H9 (cell line): ENCODE measurements at regions not wholly inside any gene's neighbourhood (a gene's known extent, or its start where the extent isn't known, plus 50 kb on each side); places are given as distances from the start of the nearest gene placed in this dataset.

Experiments used
- DNase-seq: peaks from one replicate; pipeline ENCODE4 v3.0.0-alpha.2; 2017
- H2AFZ ChIP-seq: one replicate; pipeline ENCODE4 v1.6.1; 2013; ENCODE audit warnings: mild to moderate bottlenecking, low read length, control low read depth, moderate library complexity
- H2AK5ac ChIP-seq: 2 replicates; pipeline ENCODE4 v1.6.1; 2013; ENCODE audit warnings: low read length, control low read depth, mixed read lengths; ENCODE audit not compliant: insufficient read length
- H2BK120ac ChIP-seq: one replicate; pipeline ENCODE4 v1.6.1; 2013; ENCODE audit warnings: low read depth, mild to moderate bottlenecking, low read length, control low read depth, inconsistent platforms; ENCODE audit not compliant: poor library complexity, severe bottlenecking
- H2BK12ac ChIP-seq: 2 replicates; pipeline ENCODE4 v1.6.1; 2013; ENCODE audit warnings: low read length, control low read depth, mixed read lengths, low read depth; ENCODE audit not compliant: insufficient read length
- H2BK15ac ChIP-seq: 2 replicates; pipeline ENCODE4 v1.6.1; 2013; ENCODE audit warnings: low read depth, low read length, control low read depth
- H2BK20ac ChIP-seq: one replicate; pipeline ENCODE4 v1.6.1; 2013; ENCODE audit warnings: low read depth, mild to moderate bottlenecking, low read length, control low read depth, inconsistent platforms; ENCODE audit not compliant: poor library complexity, severe bottlenecking
- H2BK5ac ChIP-seq: 2 replicates; pipeline ENCODE4 v1.6.1; 2013; ENCODE audit warnings: low read length, control low read depth, mixed read lengths; ENCODE audit not compliant: insufficient read length
- H3K14ac ChIP-seq: 2 replicates; pipeline ENCODE4 v1.6.1; 2013; ENCODE audit warnings: low read length, control low read depth; ENCODE audit not compliant: insufficient read depth
- H3K18ac ChIP-seq: 2 replicates; pipeline ENCODE4 v1.6.1; 2013; ENCODE audit warnings: low read depth, mild to moderate bottlenecking, mixed read lengths, low read length, control low read depth; ENCODE audit not compliant: insufficient read length
- H3K23ac ChIP-seq: 2 replicates; pipeline ENCODE4 v1.6.1; 2013; ENCODE audit warnings: low read length, control low read depth, mixed read lengths, low read depth; ENCODE audit not compliant: insufficient read length
- H3K23me2 ChIP-seq: 2 replicates; pipeline ENCODE4 v1.6.1; 2013; ENCODE audit warnings: low read depth, mild to moderate bottlenecking, mixed read lengths, low read length, control low read depth; ENCODE audit not compliant: insufficient read length, poor library complexity, severe bottlenecking
- H3K27ac ChIP-seq: 2 replicates; pipeline ENCODE4 v1.5.1; 2013; ENCODE audit warnings: low read length, control low read depth, mixed read lengths, low read depth; ENCODE audit not compliant: insufficient read length
- H3K27me3 ChIP-seq: 2 replicates; pipeline ENCODE4 v1.6.1; 2013; ENCODE audit warnings: low read length, control low read depth, inconsistent platforms; ENCODE audit not compliant: insufficient read depth
- H3K4ac ChIP-seq: 2 replicates; pipeline ENCODE4 v1.6.1; 2013; ENCODE audit warnings: low read depth, mild to moderate bottlenecking, control low read depth, inconsistent platforms, low read length, moderate library complexity
- H3K4me1 ChIP-seq: 2 replicates; pipeline ENCODE4 v1.6.1; 2013; ENCODE audit warnings: low read length, control low read depth, inconsistent platforms; ENCODE audit not compliant: insufficient read depth
- H3K4me2 ChIP-seq: 2 replicates; pipeline ENCODE4 v1.6.1; 2013; ENCODE audit warnings: low read length, control low read depth, mixed read lengths; ENCODE audit not compliant: insufficient read length, insufficient read depth
- H3K56ac ChIP-seq: 2 replicates; pipeline ENCODE4 v1.6.1; 2013; ENCODE audit warnings: low read depth, mild to moderate bottlenecking, mixed read lengths, low read length, control low read depth; ENCODE audit not compliant: insufficient read length
- H3K79me1 ChIP-seq: 2 replicates; pipeline ENCODE4 v1.6.1; 2013; ENCODE audit warnings: low read depth, mild to moderate bottlenecking, moderate library complexity, low read length, control low read depth, inconsistent platforms; ENCODE audit not compliant: insufficient read depth, poor library complexity, severe bottlenecking
- H3K79me2 ChIP-seq: 2 replicates; pipeline ENCODE4 v1.6.1; 2013; ENCODE audit warnings: low read length, control low read depth, inconsistent platforms; ENCODE audit not compliant: insufficient read depth
- H3K9ac ChIP-seq: 2 replicates; pipeline ENCODE4 v1.6.1; 2013; ENCODE audit warnings: low read length, control low read depth, mixed read lengths; ENCODE audit not compliant: insufficient read length; ENCODE audit errors: extremely low read depth
- H3K9me3 ChIP-seq: one replicate; pipeline ENCODE4 v1.6.1; 2013; ENCODE audit warnings: low read depth, low read length, inconsistent platforms; ENCODE audit not compliant: control insufficient read depth
- H3T11ph ChIP-seq: one replicate; pipeline ENCODE4 v1.6.1; 2013; ENCODE audit warnings: mild to moderate bottlenecking, low read length, control low read depth, inconsistent platforms
- H4K20me1 ChIP-seq: one replicate; pipeline ENCODE4 v1.6.1; 2013; ENCODE audit not compliant: control insufficient read depth, insufficient read length, insufficient read depth
- H4K5ac ChIP-seq: 2 replicates; pipeline ENCODE4 v1.6.1; 2013; ENCODE audit warnings: low read depth, mild to moderate bottlenecking, mixed read lengths, low read length, control low read depth; ENCODE audit not compliant: insufficient read length
- H4K8ac ChIP-seq: replicated peaks from 2 replicates; pipeline ENCODE4 v1.6.1; 2013; ENCODE audit warnings: low read length, control low read depth, mixed read lengths, low read depth; ENCODE audit not compliant: insufficient read length
- H4K91ac ChIP-seq: 2 replicates; pipeline ENCODE4 v1.6.1; 2013; ENCODE audit warnings: low read depth, mild to moderate bottlenecking, moderate library complexity, mixed read lengths, low read length, control low read depth; ENCODE audit not compliant: insufficient read length
- H3K27ac Mint-ChIP-seq, 3 experiments: 2 replicates in 2 of 3; 3 replicates in 1 of 3; pipeline ENCODE4 v1.8.0; 2020 to 2021; ENCODE audit warnings: mixed read lengths in 3 of 3, mild to moderate bottlenecking in 1 of 3, moderate library complexity in 1 of 3
- H3K27me3 Mint-ChIP-seq: 2 replicates; pipeline ENCODE4 v1.8.0; 2021; ENCODE audit warnings: low read depth, mild to moderate bottlenecking, moderate library complexity, mixed read lengths
- H3K36me3 Mint-ChIP-seq, 3 experiments: 2 replicates in 2 of 3; 3 replicates in 1 of 3; pipeline ENCODE4 v1.8.0; 2020 to 2021; ENCODE audit warnings: low read depth in 3 of 3, mixed read lengths in 3 of 3; ENCODE audit not compliant: insufficient read depth in 1 of 3
- H3K4me1 Mint-ChIP-seq, 2 experiments: 2 replicates each; pipeline ENCODE4 v1.8.0; 2020; ENCODE audit warnings: mixed read lengths in 2 of 2
- H3K4me3 Mint-ChIP-seq, 2 experiments: 2 replicates in 1 of 2; 3 replicates in 1 of 2; pipeline ENCODE4 v1.8.0; 2020 to 2021; ENCODE audit warnings: mild to moderate bottlenecking in 2 of 2, mixed read lengths in 2 of 2, moderate library complexity in 1 of 2
- H3K9me3 Mint-ChIP-seq, 2 experiments: 2 replicates in 1 of 2; 3 replicates in 1 of 2; pipeline ENCODE4 v1.8.0; 2020; ENCODE audit warnings: mild to moderate bottlenecking in 2 of 2, mixed read lengths in 2 of 2, moderate library complexity in 1 of 2
- WGBS: extraction: QIAGEN DNeasy Blood & Tissue Kit; methylation state at CpG from one replicate; pipeline ENCODE4 v1.1.7; 2013; ENCODE audit warnings: missing lambda C conversion rate, low lambda C conversion rate, mixed read lengths; ENCODE audit not compliant: insufficient read length; ENCODE audit errors: extremely low coverage; 5-methylcytosine and 5-hydroxymethylcytosine counted together
- TF ChIP-seq, protein P1 (sequence below): fragments of 200-600 bp; sonication (generic); conservative IDR thresholded peaks from 3 replicates; pipeline ENCODE4 v1.8.0; 2021; ENCODE audit warnings: antibody characterized with exemption, mild to moderate bottlenecking

DNA sequence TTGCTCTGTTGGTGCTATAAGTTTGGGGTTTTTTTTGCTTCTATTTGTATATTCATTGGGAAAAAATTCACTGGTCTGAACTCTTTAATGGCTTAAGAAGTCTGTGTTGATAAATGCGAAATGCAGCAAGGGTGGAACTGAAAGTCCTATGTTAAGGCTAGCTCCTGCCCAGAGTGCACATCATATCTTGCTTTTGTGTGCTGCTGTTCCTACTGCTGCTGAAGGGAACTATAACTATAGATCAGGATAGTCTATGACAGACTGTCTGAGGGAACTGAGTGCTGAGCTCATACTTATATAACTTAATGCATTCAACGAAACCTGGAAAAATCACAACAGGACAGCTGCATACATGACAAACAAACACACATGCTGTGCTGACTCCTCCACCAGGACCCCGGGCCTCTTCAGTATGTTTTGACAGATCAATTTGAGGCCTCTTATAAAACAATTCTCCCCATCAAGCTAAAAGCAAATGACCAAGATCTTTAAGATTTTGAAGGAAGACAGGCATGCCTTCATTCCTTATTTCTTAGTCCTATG, 1031.5 kb upstream of the ADGRL2 start:
- Mint-ChIP-seq H3K27ac (peak overlapping the region in 1 of 3 experiments; percentile 87; a peak in 1 of 7 replicates), H3K9me3 (no peaks in the 10 kb centered on the region), H3K36me3 (no peaks in the 10 kb centered on the region), H3K4me3 (no peak overlapping the region), H3K4me1 (peaks cover 9 to 18% of the 10 kb centered on the region in 2 experiments), H3K27me3 (no peaks in the 10 kb centered on the region)
- Histone ChIP-seq H3K56ac (no peak overlapping the region), H3K4me2 (no peak overlapping the region), H2BK12ac (no peak overlapping the region), H3K18ac (no peak overlapping the region), H3T11ph (no peak overlapping the region), H3K27ac (no peak overlapping the region), H4K20me1 (no peaks in the 10 kb centered on the region), H3K4me1 (no peaks in the 10 kb centered on the region), H3K23ac (no peak overlapping the region), H3K4ac (no peak overlapping the region), H3K79me1 (no peaks in the 10 kb centered on the region), H2BK15ac (no peak overlapping the region), H4K91ac (no peak overlapping the region), H4K5ac (no peak overlapping the region), H2AFZ (no peak overlapping the region), H3K27me3 (no peaks in the 10 kb centered on the region), H4K8ac (no peak overlapping the region), H2BK20ac (no peak overlapping the region), H3K14ac (no peak overlapping the region), H3K79me2 (no peaks in the 10 kb centered on the region), H2AK5ac (no peak overlapping the region), H3K23me2 (no peaks in the 10 kb centered on the region), H3K9me3 (no peaks in the 10 kb centered on the region), H2BK5ac (no peak overlapping the region), H3K9ac (no peak overlapping the region), H2BK120ac (no peak overlapping the region)
- DNase-seq, result no peak
- no CpG with 5 or more reads among the region's 3 CpGs for WGBS
- TF ChIP-seq, protein P1, sequence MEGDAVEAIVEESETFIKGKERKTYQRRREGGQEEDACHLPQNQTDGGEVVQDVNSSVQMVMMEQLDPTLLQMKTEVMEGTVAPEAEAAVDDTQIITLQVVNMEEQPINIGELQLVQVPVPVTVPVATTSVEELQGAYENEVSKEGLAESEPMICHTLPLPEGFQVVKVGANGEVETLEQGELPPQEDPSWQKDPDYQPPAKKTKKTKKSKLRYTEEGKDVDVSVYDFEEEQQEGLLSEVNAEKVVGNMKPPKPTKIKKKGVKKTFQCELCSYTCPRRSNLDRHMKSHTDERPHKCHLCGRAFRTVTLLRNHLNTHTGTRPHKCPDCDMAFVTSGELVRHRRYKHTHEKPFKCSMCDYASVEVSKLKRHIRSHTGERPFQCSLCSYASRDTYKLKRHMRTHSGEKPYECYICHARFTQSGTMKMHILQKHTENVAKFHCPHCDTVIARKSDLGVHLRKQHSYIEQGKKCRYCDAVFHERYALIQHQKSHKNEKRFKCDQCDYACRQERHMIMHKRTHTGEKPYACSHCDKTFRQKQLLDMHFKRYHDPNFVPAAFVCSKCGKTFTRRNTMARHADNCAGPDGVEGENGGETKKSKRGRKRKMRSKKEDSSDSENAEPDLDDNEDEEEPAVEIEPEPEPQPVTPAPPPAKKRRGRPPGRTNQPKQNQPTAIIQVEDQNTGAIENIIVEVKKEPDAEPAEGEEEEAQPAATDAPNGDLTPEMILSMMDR, result no peak
